ENCODE measurements at regions not wholly inside any gene's neighbourhood (a gene's known extent, or its start where the extent isn't known, plus 50 kb on each side); places are given as distances from the start of the nearest gene placed in this dataset.

- Mint-ChIP-seq H3K9me3 (no peaks in the 10 kb centered on the region), H3K4me1 (ENCODE audit: low read depth) (peaks cover 9% of the 10 kb centered on the region), H3K4me3 (no peak overlapping the region), H3K36me3 (ENCODE audit: insufficient read depth) (no peaks in the 10 kb centered on the region), H3K27me3 (ENCODE audit: low read depth) (peaks cover 4% of the 10 kb centered on the region)
- ATAC-seq (no peak), DNase-seq (no peak)
Measured at GRCh38 chr15:70321172-70321819, 223.6 kb upstream of the TLE3 start.

GRCh38 chr15:70320482-70320881 is 222.8 kb upstream of the TLE3 start:
- H3K4me1 Mint-ChIP-seq (ENCODE audit: low read depth), result peaks cover 9% of the 10 kb centered on the region
- no peaks in the 10 kb centered on the region for H3K36me3 Mint-ChIP-seq (ENCODE audit: insufficient read depth)
- ATAC-seq (no peak), DNase-seq (no peak)
- H3K27me3 Mint-ChIP-seq (ENCODE audit: low read depth), result peaks cover 4% of the 10 kb centered on the region
- H3K9me3 Mint-ChIP-seq, result no peaks in the 10 kb centered on the region
- H3K4me3 Mint-ChIP-seq, result no peak overlapping the region

DNA sequence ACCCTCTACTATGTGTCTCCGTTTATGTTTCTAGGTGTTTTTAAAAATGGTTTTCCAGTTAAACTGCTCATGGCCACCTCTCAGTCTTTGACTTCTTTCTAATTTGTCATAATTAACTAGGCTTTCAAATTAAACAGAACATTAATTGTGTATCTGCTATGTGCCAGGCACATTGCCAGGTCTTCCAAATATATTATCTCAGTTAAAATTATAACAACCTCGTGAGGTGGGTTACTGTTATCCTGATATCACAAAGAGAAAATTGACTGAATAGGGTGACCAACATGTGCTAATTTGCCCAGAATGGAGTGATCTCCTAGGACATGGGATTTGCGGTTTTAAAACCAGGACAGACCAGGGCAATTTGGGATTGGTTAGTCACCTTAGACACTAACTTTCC is 222.4 kb upstream of the TLE3 start:
- Mint-ChIP-seq H3K4me3 (no peak overlapping the region), H3K9me3 (no peaks in the 10 kb centered on the region), H3K36me3 (ENCODE audit: insufficient read depth) (no peaks in the 10 kb centered on the region), H3K4me1 (ENCODE audit: low read depth) (peaks cover 9% of the 10 kb centered on the region), H3K27me3 (ENCODE audit: low read depth) (peaks cover 4% of the 10 kb centered on the region)
- ATAC-seq, result no peak
- DNase-seq, result no peak

DNA sequence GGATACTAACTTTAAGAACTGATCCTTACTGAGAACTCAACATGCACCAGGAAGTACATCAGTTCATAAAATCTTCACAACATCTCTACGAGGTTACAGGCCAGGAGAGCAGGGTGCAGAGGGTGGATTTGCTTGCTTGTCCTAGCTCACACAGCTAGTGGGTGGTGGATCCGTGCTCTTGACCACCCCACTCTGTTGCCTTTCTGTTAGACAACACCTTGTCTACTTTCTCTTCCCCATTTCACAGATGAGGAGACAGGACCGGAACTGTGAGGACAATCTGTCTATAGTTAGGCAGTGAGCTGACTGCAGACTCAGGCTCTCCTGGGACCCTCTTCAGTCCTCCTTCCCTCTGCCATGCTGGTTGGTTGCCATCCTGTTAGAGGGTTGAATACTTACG is 221.7 kb upstream of the TLE3 start:
- Mint-ChIP-seq H3K4me1 (ENCODE audit: low read depth) (peaks cover 9% of the 10 kb centered on the region), H3K9me3 (no peaks in the 10 kb centered on the region), H3K27me3 (ENCODE audit: low read depth) (peaks cover 4% of the 10 kb centered on the region), H3K36me3 (ENCODE audit: insufficient read depth) (no peaks in the 10 kb centered on the region), H3K4me3 (no peak overlapping the region)
- no peak for DNase-seq
- no peak for ATAC-seq

DNA sequence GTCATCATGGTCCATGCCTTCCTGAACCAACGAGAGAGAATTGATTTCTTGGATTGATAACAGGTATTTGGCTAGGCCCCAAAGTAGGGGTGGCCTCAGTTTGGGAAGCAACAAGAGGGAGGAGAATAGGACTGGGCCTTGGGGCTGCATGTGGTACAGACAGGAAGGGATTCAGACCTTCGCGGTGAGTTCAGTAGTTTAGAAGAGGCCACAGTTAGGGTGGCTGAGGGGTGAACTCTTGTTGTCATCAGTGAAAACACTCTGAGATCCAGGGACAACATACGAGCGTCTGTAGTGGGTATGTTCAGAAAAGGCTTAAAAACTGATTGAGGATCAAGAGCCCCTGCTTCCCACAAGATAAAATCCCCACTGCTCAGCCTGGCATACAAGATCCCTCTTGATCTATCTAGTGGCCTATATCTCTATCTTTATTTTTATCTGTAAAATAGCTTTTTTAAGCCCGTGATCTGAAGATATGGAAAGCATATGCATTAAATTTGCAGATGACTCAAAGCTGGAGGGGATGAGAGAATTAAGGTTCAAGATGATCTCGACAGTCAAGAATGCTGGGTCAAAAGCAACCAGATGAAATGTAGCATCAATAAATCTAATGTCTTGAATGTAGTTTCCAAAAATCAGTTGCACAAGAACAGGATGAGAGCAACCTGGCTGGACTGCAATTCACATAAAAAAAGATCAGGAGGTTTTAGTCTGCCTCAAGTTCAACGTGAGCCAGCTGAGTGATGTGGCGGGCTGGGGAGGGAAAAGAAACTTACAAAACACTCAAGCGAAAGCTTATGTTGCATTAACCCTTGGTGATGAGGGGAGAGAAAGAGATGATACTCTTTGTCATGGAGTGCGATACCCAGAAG is 221.1 kb upstream of the TLE3 start:
- Mint-ChIP-seq H3K36me3 (ENCODE audit: insufficient read depth) (no peaks in the 10 kb centered on the region), H3K4me3 (no peak overlapping the region)
- no peak for ATAC-seq

GRCh38 chr15:70316059-70316600 is 218.4 kb upstream of the TLE3 start:
- Mint-ChIP-seq H3K36me3 (ENCODE audit: insufficient read depth) (no peaks in the 10 kb centered on the region), H3K4me1 (ENCODE audit: low read depth) (peaks cover 7% of the 10 kb centered on the region), H3K27me3 (ENCODE audit: low read depth) (peaks cover 4% of the 10 kb centered on the region), H3K9me3 (no peaks in the 10 kb centered on the region), H3K4me3 (no peak overlapping the region)
- DNase-seq (no peak), ATAC-seq (no peak)

More for the DNA sequence above, 221.1 kb upstream of the TLE3 start:
- Mint-ChIP-seq H3K27me3 (ENCODE audit: low read depth) (peaks cover 4% of the 10 kb centered on the region), H3K9me3 (no peaks in the 10 kb centered on the region), H3K4me1 (ENCODE audit: low read depth) (peaks cover 9% of the 10 kb centered on the region)
- no peak for DNase-seq

DNA sequence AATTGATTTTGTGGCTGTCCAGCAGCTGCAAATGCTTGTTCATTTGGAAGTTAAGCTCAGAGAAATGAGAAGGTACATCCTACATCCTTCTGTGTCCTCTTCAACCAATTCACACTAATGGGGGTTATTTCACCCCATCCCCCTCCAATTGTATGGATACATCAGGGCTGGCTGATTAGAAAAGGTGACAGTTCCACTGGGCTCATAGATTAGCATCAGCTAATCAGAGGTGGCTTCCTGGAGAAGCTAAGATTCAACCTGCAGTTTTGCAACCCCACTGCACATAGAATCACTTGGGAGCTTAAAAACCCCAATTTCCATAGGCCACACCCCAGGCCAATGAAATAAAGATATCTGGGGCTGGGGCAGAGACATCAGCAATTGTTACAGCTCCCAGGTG is 217.7 kb upstream of the TLE3 start:
- H3K9me3 Mint-ChIP-seq, result no peaks in the 10 kb centered on the region
- ATAC-seq (no peak), DNase-seq (no peak)
- peaks cover 7% of the 10 kb centered on the region for H3K4me1 Mint-ChIP-seq (ENCODE audit: low read depth)
- no peak overlapping the region for H3K4me3 Mint-ChIP-seq
- H3K27me3 Mint-ChIP-seq (ENCODE audit: low read depth), result peaks cover 4% of the 10 kb centered on the region
- no peaks in the 10 kb centered on the region for H3K36me3 Mint-ChIP-seq (ENCODE audit: insufficient read depth)

GRCh38 chr15:70314688-70315087 is 217.0 kb upstream of the TLE3 start:
- H3K4me3 Mint-ChIP-seq, result no peak overlapping the region
- DNase-seq, result no peak
- H3K27me3 Mint-ChIP-seq (ENCODE audit: low read depth), result peaks cover 4% of the 10 kb centered on the region
- no peak for ATAC-seq
- H3K36me3 Mint-ChIP-seq (ENCODE audit: insufficient read depth), result no peaks in the 10 kb centered on the region
- H3K9me3 Mint-ChIP-seq, result no peaks in the 10 kb centered on the region
- H3K4me1 Mint-ChIP-seq (ENCODE audit: low read depth), result peaks cover 10% of the 10 kb centered on the region

DNA sequence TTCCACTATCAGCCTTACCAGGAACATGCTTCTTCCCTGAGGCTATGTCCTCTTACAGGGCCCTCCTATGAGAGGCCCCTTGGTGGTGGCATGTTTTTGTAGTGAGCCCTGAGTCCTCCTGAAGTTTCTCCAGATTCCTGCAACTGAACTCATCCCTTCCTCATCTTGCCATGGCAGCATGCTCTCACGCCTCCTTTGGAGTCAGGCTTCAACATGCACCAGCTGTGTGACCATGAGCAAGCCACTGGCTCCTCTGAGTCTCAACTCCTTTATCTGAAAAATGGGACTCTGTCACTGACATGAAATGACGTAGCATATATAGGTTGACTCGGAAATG is 216.3 kb upstream of the TLE3 start:
- no peak for ATAC-seq
- no peaks in the 10 kb centered on the region for H3K9me3 Mint-ChIP-seq
- H3K27me3 Mint-ChIP-seq (ENCODE audit: low read depth), result peaks cover 4% of the 10 kb centered on the region
- peaks cover 14% of the 10 kb centered on the region for H3K4me1 Mint-ChIP-seq (ENCODE audit: low read depth)
- H3K36me3 Mint-ChIP-seq (ENCODE audit: insufficient read depth), result no peaks in the 10 kb centered on the region
- DNase-seq, result no peak
- H3K4me3 Mint-ChIP-seq, result no peak overlapping the region

- Mint-ChIP-seq H3K4me3 (no peak overlapping the region), H3K36me3 (ENCODE audit: insufficient read depth) (no peaks in the 10 kb centered on the region), H3K4me1 (ENCODE audit: low read depth) (peaks cover 17% of the 10 kb centered on the region), H3K9me3 (no peaks in the 10 kb centered on the region), H3K27me3 (ENCODE audit: low read depth) (peaks cover 7% of the 10 kb centered on the region)
- ATAC-seq (peak in 1 of 2 donors; percentile 36), DNase-seq (no peak)
Measured at GRCh38 chr15:70313099-70314017, 215.6 kb upstream of the TLE3 start.

DNA sequence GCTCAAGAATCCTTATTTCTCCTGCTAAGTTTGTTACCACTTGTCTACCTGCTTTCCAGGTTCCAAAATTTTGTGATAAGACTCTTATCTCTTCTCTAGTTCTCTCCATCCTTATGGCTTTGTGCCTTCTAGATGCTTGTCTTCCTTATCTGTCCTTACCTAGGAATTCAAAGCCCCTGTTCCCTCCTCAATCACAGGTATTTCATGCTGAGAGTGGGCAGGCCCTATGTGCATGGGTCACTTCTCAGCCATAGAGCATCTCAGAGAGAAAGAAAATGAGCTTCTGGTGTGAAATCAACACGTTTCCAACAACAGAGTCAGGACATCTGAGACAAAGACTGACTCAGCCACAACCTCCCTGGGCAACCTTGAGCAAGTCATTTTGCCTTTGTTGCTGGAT is 214.1 kb upstream of the TLE3 start:
- no peak for DNase-seq
- Mint-ChIP-seq H3K36me3 (ENCODE audit: insufficient read depth) (no peaks in the 10 kb centered on the region), H3K27me3 (ENCODE audit: low read depth) (peaks cover 7% of the 10 kb centered on the region), H3K4me3 (no peak overlapping the region), H3K9me3 (no peaks in the 10 kb centered on the region), H3K4me1 (ENCODE audit: low read depth) (peaks cover 23% of the 10 kb centered on the region)
- ATAC-seq, result no peak

GRCh38 chr15:70309716-70310115 is 212.0 kb upstream of the TLE3 start:
- H3K27me3 Mint-ChIP-seq (ENCODE audit: low read depth), result peaks cover 4% of the 10 kb centered on the region
- no peak for ATAC-seq
- no peak overlapping the region for H3K4me3 Mint-ChIP-seq
- H3K4me1 Mint-ChIP-seq (ENCODE audit: low read depth), result peaks cover 23% of the 10 kb centered on the region
- H3K36me3 Mint-ChIP-seq (ENCODE audit: insufficient read depth), result no peaks in the 10 kb centered on the region
- DNase-seq, result no peak
- no peaks in the 10 kb centered on the region for H3K9me3 Mint-ChIP-seq

- Mint-ChIP-seq H3K9me3 (no peaks in the 10 kb centered on the region), H3K4me1 (ENCODE audit: low read depth) (peaks cover 23% of the 10 kb centered on the region), H3K36me3 (ENCODE audit: insufficient read depth) (no peaks in the 10 kb centered on the region), H3K27me3 (ENCODE audit: low read depth) (peaks cover 4% of the 10 kb centered on the region), H3K4me3 (no peak overlapping the region)
- ATAC-seq (no peak), DNase-seq (no peak)
Measured at GRCh38 chr15:70308735-70309434, 211.2 kb upstream of the TLE3 start.

All from activated T-cell treated with anti-CD3 and anti-CD28 coated beads, Interleukin-2, amount 50 U/mL, for 4 hours (primary cell).